ENCODE measurements at regions not wholly inside any gene's neighbourhood (a gene's known extent, or its start where the extent isn't known, plus 50 kb on each side); places are given as distances from the start of the nearest gene placed in this dataset.
"Not testable (repeated sequence)": the region's sequence is repeated elsewhere in the genome, so short reads cannot be mapped to it uniquely, and the experiment has no call there.

DNA sequence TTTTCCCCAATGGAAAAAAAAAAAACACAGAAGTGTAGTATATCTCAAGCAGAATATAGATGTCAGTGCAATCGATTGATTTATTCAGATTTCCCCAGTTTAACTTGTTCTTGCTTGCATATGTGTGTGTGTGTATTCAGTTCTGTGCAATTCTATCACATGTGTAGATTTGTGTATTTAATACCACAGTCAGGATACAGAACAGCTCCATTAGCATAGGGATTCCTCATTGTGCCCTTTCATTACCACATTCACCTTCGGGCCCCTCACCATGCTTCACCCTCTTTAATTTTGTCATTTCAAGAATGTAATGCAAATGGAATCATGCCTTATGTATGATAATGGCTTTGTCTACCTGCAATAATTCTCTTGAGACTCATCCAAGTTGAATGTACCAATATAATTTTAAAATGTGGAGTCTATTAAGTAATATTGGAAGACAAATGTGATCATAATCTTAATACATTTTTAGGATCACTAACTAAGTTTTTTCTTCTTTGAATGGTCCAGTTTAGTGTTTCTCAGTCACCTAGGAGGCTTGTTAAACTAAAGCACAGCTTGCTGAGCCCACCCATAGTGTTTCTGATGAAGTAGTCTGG is 187.9 kb downstream of the TENT5A start:
- no peak for FAIRE-seq
- no peak for DNase-seq (ENCODE audit: low spot score)

DNA sequence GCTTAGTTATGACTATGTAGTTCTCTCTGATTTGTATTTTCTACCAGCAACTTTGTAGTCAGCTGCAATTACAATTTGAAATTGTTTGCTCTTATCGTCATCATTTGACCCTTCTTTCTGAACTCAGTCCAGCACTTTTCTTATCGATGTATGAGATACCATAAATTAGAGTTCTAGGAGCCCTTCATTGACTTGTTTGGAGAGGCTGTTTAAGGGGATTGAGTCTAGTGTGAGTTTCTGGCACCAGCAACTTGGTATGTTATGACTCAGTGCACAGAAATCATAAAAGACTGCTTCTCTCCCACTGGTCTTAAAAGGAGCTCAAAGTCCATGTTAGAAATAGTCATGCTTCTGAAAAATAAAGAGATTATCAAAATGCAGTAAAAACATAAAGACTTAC is 190.3 kb downstream of the TENT5A start:
- DNase-seq (ENCODE audit: low spot score) (peak; percentile 25), FAIRE-seq (peak; percentile 14)

DNA sequence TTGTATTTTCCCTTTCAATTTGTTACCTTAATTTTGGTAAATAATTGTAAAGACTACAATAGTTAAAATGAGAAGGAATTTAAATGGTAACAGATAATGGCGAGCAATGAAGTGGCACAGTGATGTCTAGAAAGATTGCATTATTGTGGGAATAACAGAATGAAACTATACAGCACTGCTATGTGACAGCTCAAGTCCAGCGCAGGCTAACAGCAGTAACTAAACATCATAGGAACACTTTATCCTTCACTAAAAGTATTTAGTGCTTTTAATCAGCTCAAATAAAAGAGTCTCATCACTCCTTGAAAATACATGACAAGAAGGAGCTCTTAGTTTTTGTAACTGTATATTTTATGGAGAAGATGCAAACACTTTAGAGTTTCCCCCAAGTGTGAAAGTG is 190.8 kb downstream of the TENT5A start:
- no peak for FAIRE-seq
- no peak for DNase-seq (ENCODE audit: low spot score)

DNA sequence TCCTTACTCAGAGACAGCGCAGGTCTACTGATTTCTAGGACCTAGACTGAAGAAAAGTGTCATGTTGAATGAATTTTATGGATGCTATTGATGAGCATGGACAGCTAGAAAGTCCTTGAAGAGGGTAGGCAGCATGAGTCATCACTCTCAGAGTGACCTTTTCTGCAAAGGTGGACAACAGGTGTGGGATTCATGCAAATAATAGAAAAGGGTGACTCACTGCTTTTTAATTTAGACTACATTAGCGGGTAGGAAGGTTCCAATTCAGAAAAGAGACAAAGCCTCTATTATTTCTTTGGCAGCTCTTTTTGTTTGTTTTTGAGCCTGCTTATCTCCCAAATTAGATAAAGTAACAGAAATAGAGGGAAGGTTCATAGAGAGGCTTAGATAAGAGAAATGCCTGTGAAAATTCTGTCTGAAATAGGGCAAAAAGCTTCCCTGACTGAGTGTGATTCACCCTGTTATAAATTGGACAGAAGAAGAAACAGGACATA is 191.4 kb downstream of the TENT5A start:
- FAIRE-seq (no peak), DNase-seq (ENCODE audit: low spot score) (no peak)

DNA sequence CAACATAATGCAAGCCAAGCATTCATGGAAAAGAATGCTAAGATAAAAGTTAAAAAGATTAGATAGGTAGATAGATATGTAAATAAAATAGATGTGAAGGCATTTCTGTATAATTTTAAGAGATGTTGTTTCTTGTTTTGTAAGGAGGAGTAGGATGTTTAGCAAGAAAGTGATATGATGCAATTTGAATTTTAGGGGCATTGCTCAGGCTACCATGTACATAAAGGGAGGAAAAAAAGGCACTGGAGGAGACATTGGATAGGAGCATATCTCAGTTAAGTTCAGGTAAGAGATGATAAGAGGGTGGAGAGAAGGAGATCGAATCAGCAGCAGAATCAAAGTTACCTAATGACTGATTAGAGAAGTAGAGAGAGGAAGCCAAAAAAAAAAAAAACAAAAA is 194.7 kb downstream of the TENT5A start:
- DNase-seq (ENCODE audit: low spot score), result no peak

DNA sequence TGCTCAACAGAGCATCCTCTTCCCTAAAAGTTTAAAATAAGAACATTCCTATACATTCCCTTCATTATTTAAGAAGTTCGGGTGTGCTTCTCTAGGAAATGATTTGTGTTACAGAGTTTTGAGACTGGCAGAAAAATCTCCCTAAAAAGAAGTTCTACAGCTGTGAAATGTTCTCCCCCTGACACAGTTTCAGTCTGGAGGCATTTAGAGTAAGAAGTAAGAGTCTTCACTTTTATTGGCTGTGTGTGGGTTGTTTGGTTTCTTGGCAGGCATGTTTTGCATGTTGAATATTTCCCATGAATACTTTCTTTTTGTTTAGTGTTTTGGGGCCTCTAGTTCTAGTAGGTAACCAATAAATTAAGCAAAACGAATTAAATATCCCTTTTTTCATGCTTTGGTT is 195.9 kb downstream of the TENT5A start:
- DNase-seq (ENCODE audit: low spot score), result no peak
- FAIRE-seq, result no peak

More for the DNA sequence above, 194.7 kb downstream of the TENT5A start:
- FAIRE-seq, result no peak

DNA sequence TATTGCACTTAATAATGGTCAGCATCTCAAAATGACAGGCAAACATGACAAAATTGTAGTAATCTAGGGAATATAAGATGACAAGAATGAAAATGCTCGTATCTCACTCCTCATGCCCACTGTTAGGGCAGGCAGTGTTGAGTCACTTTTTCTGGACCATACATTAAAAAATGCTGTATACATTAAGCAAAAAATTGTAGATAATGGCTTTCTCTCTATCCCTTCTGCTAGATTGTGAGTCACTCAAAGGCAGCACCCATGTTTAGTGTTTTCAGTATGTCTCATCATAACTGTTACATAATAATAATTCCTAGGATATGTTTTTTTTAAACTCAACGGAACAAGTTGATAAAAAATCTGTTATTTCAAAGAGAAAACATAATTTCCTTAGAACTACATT is 199.3 kb downstream of the TENT5A start:
- DNase-seq (ENCODE audit: low spot score), result no peak
- no peak for FAIRE-seq

DNA sequence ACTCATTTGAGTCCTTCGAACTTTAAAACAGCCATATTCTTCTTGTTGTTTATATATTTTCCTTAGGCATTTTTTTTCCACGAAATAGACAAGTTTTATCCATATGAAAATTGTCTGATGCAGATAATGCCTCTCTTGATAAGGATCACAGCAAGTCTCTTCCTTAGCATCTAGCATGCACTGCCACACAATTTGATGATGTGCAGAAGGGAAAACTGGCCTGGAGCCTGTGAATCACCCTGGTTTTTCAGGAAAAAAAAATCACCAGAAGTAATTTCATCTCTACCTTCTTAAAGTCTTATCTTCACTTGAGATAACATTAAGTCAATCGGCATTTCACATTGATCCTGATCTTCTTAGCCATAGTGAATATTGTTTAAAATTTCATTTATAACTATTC is 199.8 kb downstream of the TENT5A start:
- no peak for FAIRE-seq
- no peak for DNase-seq (ENCODE audit: low spot score)

DNA sequence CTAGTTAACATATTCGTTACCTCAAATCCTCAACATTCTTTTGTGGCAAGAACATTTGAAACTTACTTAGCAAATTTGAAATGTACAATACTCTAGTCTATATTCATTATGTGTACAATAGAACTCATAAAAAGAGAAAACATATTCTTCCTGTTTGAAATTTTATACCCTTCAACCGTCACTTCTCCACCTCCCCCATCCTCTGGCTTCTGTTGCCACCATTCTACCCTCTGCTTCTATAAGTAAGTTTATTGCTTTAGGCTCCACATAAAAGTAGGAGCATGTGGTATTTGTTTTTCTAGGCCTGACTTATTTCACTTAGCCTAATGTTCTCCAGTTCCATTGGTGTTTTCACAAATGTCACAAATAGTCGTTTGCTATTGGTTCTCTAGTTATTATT is 205.3 kb downstream of the TENT5A start:
- DNase-seq (ENCODE audit: low spot score), result no peak
- no peak for FAIRE-seq

DNA sequence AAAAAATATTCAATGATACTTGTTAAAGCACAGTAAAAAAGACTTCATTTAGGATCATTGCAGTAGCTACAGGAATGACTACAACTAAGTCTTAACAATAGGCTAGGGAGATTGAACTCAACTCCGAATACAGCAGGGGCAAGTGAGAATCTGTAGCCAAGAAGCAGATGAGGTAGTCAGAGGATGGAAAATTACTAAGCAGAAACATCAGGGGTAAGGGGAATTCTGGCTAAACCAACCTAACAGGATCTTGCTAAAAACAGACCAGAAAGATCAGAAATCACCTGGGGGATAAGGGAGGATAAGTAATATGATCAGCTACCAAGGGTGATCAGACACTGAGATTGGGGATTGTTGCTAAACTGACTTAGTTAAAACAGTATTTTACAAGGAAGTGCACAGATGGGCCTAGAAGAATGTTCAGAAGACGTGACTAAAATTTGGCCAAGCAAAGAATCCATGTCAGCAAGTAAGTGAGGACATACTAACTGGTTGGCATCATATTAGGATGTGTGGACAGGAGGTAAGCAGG is 217.5 kb downstream of the TENT5A start:
- DNase-seq (ENCODE audit: low spot score) (no peak), FAIRE-seq (no peak)

DNA sequence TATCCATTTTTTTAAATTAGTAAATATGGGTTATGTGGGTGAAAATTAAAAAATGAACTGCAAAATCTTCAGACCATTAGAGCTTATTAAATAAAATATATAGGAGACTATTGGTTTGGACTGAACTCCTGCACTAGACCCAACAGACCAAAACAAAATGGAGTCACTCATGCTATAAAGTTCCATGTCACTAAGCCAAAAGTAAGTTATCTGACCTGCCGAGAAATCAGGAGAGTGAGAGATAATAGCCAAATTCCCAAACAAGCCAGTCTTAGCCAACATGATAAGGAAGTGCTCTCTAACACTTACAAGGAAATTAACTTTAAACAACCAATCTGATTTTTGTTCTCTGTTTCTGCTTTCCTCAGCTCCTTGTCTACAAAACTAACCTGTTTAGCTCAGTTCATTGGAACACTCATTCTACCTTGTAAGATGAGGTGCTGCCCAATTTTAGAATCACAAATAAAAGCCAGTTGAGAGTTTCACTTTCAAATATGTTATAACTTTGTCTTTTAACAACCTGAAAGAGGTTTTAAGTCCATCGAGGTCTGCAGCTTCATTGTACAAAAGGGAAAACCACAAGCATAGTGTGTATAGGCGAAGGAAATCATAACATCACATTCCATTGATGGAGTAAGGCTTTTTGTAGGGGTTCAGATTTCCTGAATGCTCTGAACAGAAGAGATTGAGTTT is 220.5 kb downstream of the TENT5A start:
- DNase-seq (ENCODE audit: low spot score) (no peak), FAIRE-seq (no peak)

DNA sequence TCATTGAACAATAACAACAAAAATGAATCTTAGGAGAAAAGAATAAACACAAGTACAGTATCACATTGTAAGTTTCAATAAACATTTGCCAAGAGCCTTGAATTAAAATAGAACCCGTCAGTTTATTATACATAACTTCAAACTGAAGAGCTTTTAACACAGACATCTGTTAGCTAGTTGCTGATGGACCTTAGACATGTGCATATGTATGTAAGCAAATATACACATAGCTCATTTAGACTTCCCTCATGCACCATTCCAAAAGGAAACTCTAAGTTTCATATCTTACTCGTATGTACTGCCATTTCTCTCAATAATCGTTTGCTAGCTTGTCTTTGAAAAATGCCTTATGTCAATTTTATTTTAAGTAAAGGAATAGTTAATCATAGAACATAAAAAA is 235.0 kb downstream of the TENT5A start:
- FAIRE-seq (no peak), DNase-seq (ENCODE audit: low spot score) (no peak)

DNA sequence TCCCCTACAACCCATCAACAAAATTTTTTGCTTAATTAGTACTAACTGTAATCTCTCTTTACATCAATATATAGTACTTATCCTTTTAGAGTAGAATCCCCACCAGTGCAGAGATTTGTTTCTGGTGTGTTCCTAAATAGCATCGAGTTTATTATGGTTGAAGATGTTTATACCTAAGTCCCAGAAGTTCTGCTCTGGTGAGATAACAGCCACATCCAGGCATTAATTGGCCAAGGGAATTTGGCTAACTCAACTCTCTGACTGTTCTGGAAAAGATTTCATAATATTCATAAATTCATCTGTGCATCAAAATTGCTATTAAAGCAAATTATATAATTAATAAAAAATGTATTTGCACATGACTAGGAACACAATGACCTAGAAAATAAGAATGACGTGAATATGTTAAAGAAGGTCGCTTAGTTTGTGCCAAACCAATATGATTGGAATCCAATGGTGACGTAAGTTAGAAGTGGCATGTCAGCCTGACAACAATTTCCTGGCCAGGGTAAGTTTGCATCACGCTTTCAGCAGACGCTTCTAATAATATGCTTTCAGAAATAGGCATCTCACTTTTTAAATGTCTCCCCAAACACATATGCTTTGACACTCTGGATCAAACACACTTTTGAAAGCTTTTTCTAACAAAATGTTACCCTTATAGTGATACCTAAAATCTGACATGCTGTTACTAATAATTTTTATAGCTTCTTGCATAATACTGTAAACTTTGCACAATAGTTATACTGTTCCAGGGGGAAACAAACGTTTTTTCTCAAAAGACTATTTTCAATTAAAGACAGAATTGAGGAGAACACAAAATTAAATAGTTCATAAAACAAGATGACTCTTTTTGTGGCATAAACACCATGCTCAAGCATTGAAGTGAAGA is 236.7 kb downstream of the TENT5A start:
- DNase-seq (ENCODE audit: low spot score), result no peak
- FAIRE-seq, result no peak

DNA sequence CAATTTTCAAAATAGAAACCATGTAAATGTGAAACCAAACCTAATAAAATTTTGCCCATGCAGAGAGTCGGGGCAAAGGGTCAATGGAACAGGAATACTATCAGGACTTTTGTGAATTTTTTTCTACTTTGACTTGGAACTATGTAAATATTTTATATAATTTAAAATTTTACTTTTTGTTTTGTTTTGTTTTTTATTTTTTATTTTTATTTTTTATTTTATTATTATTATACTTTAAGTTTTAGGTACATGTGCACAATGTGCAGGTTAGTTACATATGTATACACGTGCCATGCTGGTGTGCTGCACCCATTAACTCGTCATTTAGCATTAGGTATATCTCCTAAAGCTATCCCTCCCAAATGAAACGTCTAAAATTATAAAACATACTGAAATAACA is 238.3 kb downstream of the TENT5A start:
- FAIRE-seq; DNase-seq (ENCODE audit: low spot score): not testable (repeated sequence)

DNA sequence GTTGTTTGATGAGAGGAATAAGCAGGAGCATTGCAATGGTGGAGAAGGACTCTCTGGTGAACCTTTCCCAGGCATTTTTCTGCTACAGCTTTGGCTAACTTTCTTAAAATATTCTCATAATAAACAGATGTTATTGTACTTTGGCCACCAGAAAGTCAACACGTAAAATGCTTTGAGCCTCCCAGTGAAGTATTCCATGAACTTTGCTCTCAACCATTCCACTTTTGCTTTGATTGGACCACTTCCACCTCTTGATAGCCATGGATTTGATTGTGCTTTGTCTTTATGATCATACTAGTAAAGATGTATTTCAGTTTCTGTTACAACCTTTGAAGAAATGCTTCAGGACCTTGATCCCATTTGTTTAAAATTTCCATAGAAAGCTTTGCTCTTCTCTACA is 241.1 kb downstream of the TENT5A start:
- DNase-seq (ENCODE audit: low spot score) (no peak), FAIRE-seq (no peak)

DNA sequence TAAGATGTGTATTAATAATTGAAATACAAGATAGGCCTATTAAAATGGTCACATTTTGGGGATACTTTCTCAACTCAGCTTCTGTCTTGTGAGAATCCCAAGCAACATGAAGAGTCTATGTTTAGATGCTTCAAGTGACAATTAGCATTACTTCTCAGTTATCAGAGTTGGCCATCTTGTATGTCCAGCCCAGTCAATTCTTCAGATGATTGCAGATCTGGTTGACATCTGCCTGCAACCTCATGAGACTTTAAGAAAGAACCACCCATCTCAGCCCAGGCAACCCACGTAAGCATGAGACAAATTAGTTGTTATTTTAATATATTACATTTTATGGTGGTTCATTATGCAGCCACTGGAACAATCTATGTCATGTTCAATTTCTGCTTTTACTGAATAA is 256.5 kb downstream of the TENT5A start:
- FAIRE-seq (no peak), DNase-seq (ENCODE audit: low spot score) (no peak)

DNA sequence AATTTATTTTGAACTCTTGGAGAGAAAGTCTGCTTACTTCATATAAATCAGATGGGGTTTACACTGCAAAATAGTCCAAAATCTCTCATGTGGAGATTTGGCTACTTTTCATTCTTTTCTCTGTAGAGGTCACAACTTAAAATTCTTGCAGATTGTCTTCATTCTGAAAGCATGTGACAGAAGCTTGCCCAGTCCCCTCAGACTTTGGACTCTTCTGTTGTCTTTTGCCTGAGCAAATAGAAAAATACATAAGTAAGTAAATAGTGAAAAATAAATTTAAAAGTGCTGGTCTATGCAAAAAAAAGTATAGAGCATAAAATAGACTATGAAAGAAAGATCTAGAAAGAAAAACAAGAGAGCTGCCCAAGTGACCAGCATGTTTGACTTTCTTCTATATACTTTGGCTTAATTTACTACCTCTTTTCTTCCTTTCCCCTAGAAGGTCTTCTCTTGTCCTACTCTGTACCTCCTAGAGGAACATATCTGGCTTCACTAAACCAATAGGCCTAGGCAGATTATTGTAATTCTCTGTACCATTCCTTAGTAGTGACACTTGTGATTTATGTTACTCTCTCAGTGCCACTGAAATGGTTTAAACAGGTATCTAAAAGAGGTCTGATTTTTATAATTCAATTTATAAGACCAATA is 260.9 kb downstream of the TENT5A start:
- DNase-seq (ENCODE audit: low spot score) (no peak), FAIRE-seq (no peak)

DNA sequence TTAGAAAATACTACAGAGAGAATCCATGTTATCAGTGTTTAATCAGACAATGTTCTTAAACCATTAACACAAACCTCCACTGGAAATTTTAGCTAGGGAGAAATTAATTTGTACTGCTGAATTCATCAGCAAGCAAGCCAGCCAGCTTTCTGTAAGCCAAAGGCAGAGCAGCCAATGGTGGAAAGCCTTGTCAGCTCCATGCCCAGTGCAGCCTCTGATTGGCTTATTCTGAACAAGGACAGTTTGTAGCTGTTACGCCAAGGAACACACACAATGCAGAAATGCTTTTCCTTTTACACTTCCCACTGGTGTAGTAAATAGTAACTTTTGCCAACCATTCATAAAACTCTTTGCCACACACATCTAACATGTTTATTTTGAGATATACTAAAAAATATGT is 265.0 kb downstream of the TENT5A start:
- FAIRE-seq (no peak), DNase-seq (ENCODE audit: low spot score) (no peak)

DNA sequence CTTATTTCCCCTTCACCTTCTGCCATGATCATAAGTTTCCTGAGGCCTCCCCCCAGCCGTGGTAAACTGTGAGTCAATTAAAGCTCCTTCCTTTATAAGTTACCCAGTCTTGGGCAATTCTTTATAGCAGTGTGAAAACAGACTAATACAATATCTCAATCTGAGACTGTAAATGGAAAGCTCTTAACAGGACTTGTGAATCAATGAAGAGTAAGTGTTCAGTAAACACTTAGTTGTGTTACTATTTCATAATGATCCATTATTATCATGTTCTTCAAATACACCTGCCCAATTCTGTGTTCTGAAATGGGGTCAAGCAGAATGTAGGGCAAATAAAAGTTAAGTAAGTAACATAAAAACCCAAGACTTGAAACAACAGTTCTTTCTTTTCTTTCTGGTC is 266.2 kb downstream of the TENT5A start:
- no peak for FAIRE-seq

DNA sequence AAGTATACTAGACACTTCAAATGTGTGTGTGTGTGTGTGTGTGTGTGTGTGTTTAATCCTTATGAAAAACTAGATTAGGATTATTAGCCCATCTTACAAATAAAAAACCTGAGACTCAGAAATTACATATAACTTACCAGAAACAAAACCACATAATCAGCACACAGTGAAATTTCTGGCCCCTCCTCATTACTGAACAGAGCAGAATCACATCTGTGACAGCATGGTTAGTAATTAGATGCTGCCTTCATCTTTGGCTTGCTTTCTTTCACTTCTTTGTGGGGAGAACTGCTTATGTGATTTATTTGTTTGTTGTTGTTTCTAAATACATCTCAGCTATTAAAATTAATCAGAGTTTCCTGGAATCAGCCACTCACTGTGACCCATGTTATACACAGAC is 267.1 kb downstream of the TENT5A start:
- no peak for DNase-seq (ENCODE audit: low spot score)
- FAIRE-seq, result no peak

More for the DNA sequence above, 266.2 kb downstream of the TENT5A start:
- DNase-seq (ENCODE audit: low spot score), result no peak

DNA sequence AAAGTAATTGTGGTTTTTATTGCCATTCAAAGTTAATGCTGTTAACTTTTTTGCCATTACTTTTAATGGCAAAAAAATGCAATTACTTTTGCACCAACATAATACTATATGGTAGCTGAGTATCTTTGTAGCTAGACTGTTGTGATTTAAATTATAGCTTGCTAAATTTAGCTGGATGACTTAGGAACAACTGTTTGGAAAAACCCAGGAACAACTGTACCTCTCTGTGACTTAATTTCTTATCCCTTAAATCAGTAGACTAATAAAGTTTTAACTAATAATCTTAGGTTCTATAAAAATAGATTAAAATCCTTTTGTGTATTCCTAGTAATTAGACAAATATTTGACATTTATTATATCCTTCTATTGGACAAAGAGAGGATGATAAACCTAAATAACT is 268.2 kb downstream of the TENT5A start:
- DNase-seq (ENCODE audit: low spot score), result no peak
- FAIRE-seq, result no peak

DNA sequence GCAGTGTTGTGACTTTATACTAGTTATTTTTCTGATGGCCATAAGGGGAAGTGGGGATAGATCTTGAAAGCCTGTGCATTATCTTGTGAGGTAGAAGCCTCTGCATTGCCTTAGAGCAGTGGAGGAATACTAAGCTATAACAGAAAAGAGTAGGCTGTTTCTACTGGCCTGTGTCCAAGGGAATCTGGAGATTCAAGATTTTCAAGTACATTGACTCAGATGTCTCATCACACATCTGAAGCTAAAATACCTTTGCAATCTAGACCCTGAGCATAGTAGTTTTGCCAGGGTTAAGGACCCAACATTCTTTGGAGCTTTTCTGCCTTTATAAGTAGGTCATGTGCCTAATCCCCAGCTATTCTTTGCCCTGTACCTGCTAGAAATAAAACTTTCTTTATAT is 272.3 kb downstream of the TENT5A start:
- no peak for FAIRE-seq
- DNase-seq (ENCODE audit: low spot score), result no peak

Data from RCC 7860 (cell line).